ENCODE measurements at regions not wholly inside any gene's neighbourhood (a gene's known extent, or its start where the extent isn't known, plus 50 kb on each side); places are given as distances from the start of the nearest gene placed in this dataset.

- peak; percentile 75 for DNase-seq (ENCODE audit: low spot score)
- Histone ChIP-seq H3K9me2 (replicated peaks; ENCODE audit: insufficient read depth) (no peaks in the 10 kb centered on the region), H3K4me1 (ENCODE audit: insufficient read depth) (no peaks in the 10 kb centered on the region), H3K4me3 (no peak overlapping the region), H3K79me2 (no peaks in the 10 kb centered on the region), H3K9me3 (ENCODE audit: low read depth) (no peaks in the 10 kb centered on the region), H3K36me3 (replicated peaks; ENCODE audit: insufficient read depth, low read depth) (no peaks in the 10 kb centered on the region), H3K27me3 (no peaks in the 10 kb centered on the region), H4K20me1 (ENCODE audit: insufficient read depth, poor library complexity, severe bottlenecking) (no peaks in the 10 kb centered on the region), H3K4me2 (no peak overlapping the region), H2AFZ (no peak overlapping the region), H3K27ac (no peak overlapping the region)
- 25% methylated on average over 4 of the region's 4 CpGs for WGBS (ENCODE audit: low lambda C conversion rate, missing lambda C conversion rate)
- peak; percentile 91 for TF ChIP-seq CTCF (IDR thresholded peaks at IDR 0.05; ENCODE audit: poor library complexity)
- TF ChIP-seq EZH2 (IDR thresholded peaks at IDR 0.05; ENCODE audit: borderline replicate concordance), result no peak
These were observed 62.9 kb upstream of the CPHXL start for GRCh38 chr16:75789237-75789636.

- Histone ChIP-seq H3K9me3 (ENCODE audit: low read depth) (no peaks in the 10 kb centered on the region), H4K20me1 (ENCODE audit: insufficient read depth, poor library complexity, severe bottlenecking) (no peaks in the 10 kb centered on the region), H3K27ac (no peak overlapping the region), H3K9me2 (replicated peaks; ENCODE audit: insufficient read depth) (no peaks in the 10 kb centered on the region), H3K36me3 (replicated peaks; ENCODE audit: insufficient read depth, low read depth) (no peaks in the 10 kb centered on the region), H2AFZ (no peak overlapping the region), H3K79me2 (no peaks in the 10 kb centered on the region), H3K27me3 (no peaks in the 10 kb centered on the region), H3K4me3 (no peak overlapping the region), H3K4me2 (no peak overlapping the region), H3K4me1 (ENCODE audit: insufficient read depth) (no peaks in the 10 kb centered on the region)
- TF ChIP-seq EZH2 (IDR thresholded peaks at IDR 0.05; ENCODE audit: borderline replicate concordance) (no peak), EZH2phosphoT487 (IDR thresholded peaks at IDR 0.05; ENCODE audit: low read depth, severe bottlenecking, unreplicated experiment) (no peak), CTCF (IDR thresholded peaks at IDR 0.05; ENCODE audit: poor library complexity) (no peak)
- 85% methylated on average over 7 of the region's 7 CpGs for WGBS (ENCODE audit: low lambda C conversion rate, missing lambda C conversion rate)
- no peak for DNase-seq (ENCODE audit: low spot score)
These were observed 66.6 kb upstream of the CPHXL start for GRCh38 chr16:75792771-75793492.

GRCh38 chr16:75793641-75794040 lies 67.4 kb upstream of the CPHXL start:
- WGBS (ENCODE audit: low lambda C conversion rate, missing lambda C conversion rate), result 46% methylated on average over 4 of the region's 4 CpGs
- no peak for TF ChIP-seq EZH2 (IDR thresholded peaks at IDR 0.05; ENCODE audit: borderline replicate concordance)
- TF ChIP-seq CTCF (IDR thresholded peaks at IDR 0.05; ENCODE audit: poor library complexity), result no peak
- no peak for TF ChIP-seq EZH2phosphoT487 (IDR thresholded peaks at IDR 0.05; ENCODE audit: low read depth, severe bottlenecking, unreplicated experiment)

More at GRCh38 chr16:75793641-75794040, 67.4 kb upstream of the CPHXL start:
- no peaks in the 10 kb centered on the region for H3K9me3 ChIP-seq (ENCODE audit: low read depth)
- H3K9me2 ChIP-seq (replicated peaks; ENCODE audit: insufficient read depth), result no peaks in the 10 kb centered on the region
- no peaks in the 10 kb centered on the region for H3K79me2 ChIP-seq
- no peak overlapping the region for H3K4me2 ChIP-seq
- no peak overlapping the region for H3K4me3 ChIP-seq
- no peak overlapping the region for H3K27ac ChIP-seq
- no peaks in the 10 kb centered on the region for H3K36me3 ChIP-seq (replicated peaks; ENCODE audit: insufficient read depth, low read depth)
- H4K20me1 ChIP-seq (ENCODE audit: insufficient read depth, poor library complexity, severe bottlenecking), result no peaks in the 10 kb centered on the region
- H2AFZ ChIP-seq, result no peak overlapping the region
- no peaks in the 10 kb centered on the region for H3K4me1 ChIP-seq (ENCODE audit: insufficient read depth)
- DNase-seq (ENCODE audit: low spot score), result no peak
- H3K27me3 ChIP-seq, result no peaks in the 10 kb centered on the region

Measured in hepatocyte (in vitro differentiated cells).